ENCODE measurements at regions not wholly inside any gene's neighbourhood (a gene's known extent, or its start where the extent isn't known, plus 50 kb on each side); places are given as distances from the start of the nearest gene placed in this dataset.

- H3F3A ChIP-seq (ENCODE audit: insufficient read depth, low read length, poor library complexity, severe bottlenecking), result no peaks in the 10 kb centered on the region
- peaks cover 6% of the 10 kb centered on the region for H3K9me3 ChIP-seq (ENCODE audit: low read length)
- no peaks in the 10 kb centered on the region for H3K9me2 ChIP-seq (ENCODE audit: insufficient read depth, low read length)
- H3K36me3 ChIP-seq (ENCODE audit: insufficient read depth, low read length), result no peaks in the 10 kb centered on the region
- no peaks in the 10 kb centered on the region for H3K27me3 ChIP-seq (ENCODE audit: insufficient read depth, low read depth, low read length)
- H3K4me3 ChIP-seq (ENCODE audit: low read length), result no peak overlapping the region
- TF ChIP-seq TAF1 (IDR thresholded peaks at IDR 0.05; ENCODE audit: low read depth) (no peak), SMC3 (conservative IDR thresholded peaks at IDR 0.05; ENCODE audit: poor library complexity) (no peak), EZH2 (IDR thresholded peaks at IDR 0.05; ENCODE audit: borderline replicate concordance, insufficient read depth, low read length, poor library complexity, severe bottlenecking) (no peak), EP300 (conservative IDR thresholded peaks at IDR 0.05; ENCODE audit: poor library complexity, severe bottlenecking) (no peak), POLR2AphosphoS5 (IDR thresholded peaks at IDR 0.05) (no peak)
- TF ChIP-seq, protein P1, sequence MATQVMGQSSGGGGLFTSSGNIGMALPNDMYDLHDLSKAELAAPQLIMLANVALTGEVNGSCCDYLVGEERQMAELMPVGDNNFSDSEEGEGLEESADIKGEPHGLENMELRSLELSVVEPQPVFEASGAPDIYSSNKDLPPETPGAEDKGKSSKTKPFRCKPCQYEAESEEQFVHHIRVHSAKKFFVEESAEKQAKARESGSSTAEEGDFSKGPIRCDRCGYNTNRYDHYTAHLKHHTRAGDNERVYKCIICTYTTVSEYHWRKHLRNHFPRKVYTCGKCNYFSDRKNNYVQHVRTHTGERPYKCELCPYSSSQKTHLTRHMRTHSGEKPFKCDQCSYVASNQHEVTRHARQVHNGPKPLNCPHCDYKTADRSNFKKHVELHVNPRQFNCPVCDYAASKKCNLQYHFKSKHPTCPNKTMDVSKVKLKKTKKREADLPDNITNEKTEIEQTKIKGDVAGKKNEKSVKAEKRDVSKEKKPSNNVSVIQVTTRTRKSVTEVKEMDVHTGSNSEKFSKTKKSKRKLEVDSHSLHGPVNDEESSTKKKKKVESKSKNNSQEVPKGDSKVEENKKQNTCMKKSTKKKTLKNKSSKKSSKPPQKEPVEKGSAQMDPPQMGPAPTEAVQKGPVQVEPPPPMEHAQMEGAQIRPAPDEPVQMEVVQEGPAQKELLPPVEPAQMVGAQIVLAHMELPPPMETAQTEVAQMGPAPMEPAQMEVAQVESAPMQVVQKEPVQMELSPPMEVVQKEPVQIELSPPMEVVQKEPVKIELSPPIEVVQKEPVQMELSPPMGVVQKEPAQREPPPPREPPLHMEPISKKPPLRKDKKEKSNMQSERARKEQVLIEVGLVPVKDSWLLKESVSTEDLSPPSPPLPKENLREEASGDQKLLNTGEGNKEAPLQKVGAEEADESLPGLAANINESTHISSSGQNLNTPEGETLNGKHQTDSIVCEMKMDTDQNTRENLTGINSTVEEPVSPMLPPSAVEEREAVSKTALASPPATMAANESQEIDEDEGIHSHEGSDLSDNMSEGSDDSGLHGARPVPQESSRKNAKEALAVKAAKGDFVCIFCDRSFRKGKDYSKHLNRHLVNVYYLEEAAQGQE (IDR thresholded peaks at IDR 0.05; ENCODE audit: borderline replicate concordance), result no peak
- no peak overlapping the region for H3K4me2 ChIP-seq (ENCODE audit: low read length)
- H3K9ac ChIP-seq (ENCODE audit: low read length), result no peak overlapping the region
- no peak overlapping the region for H2AFZ ChIP-seq (ENCODE audit: low read depth, low read length)
- H3K27ac ChIP-seq (ENCODE audit: low read length), result no peak overlapping the region
- no peaks in the 10 kb centered on the region for H3K79me2 ChIP-seq (replicated peaks; ENCODE audit: insufficient read depth, low read length)
- H4K20me1 ChIP-seq (ENCODE audit: insufficient read depth), result no peaks in the 10 kb centered on the region
These were observed 361.9 kb downstream of the CYRIA start for GRCh38 chr2:16303761-16304160.

GRCh38 chr2:16303273-16303577 is 362.4 kb downstream of the CYRIA start:
- no peaks in the 10 kb centered on the region for H3F3A ChIP-seq (ENCODE audit: insufficient read depth, low read length, poor library complexity, severe bottlenecking)
- H3K27me3 ChIP-seq (ENCODE audit: insufficient read depth, low read depth, low read length), result no peaks in the 10 kb centered on the region
- H3K36me3 ChIP-seq (ENCODE audit: insufficient read depth, low read length), result no peaks in the 10 kb centered on the region
- no peak for TF ChIP-seq RAD21 (conservative IDR thresholded peaks at IDR 0.05)
- TF ChIP-seq, protein P1 (IDR thresholded peaks at IDR 0.05; ENCODE audit: borderline replicate concordance), result no peak
- no peak for TF ChIP-seq EZH2 (IDR thresholded peaks at IDR 0.05; ENCODE audit: borderline replicate concordance, insufficient read depth, low read length, poor library complexity, severe bottlenecking)
- no peak for TF ChIP-seq EP300 (conservative IDR thresholded peaks at IDR 0.05; ENCODE audit: poor library complexity, severe bottlenecking)
- no peak for TF ChIP-seq TAF1 (IDR thresholded peaks at IDR 0.05; ENCODE audit: low read depth)
- TF ChIP-seq POLR2AphosphoS5 (IDR thresholded peaks at IDR 0.05), result no peak
- TF ChIP-seq SMC3 (conservative IDR thresholded peaks at IDR 0.05; ENCODE audit: poor library complexity), result no peak
- TF ChIP-seq, protein P2, sequence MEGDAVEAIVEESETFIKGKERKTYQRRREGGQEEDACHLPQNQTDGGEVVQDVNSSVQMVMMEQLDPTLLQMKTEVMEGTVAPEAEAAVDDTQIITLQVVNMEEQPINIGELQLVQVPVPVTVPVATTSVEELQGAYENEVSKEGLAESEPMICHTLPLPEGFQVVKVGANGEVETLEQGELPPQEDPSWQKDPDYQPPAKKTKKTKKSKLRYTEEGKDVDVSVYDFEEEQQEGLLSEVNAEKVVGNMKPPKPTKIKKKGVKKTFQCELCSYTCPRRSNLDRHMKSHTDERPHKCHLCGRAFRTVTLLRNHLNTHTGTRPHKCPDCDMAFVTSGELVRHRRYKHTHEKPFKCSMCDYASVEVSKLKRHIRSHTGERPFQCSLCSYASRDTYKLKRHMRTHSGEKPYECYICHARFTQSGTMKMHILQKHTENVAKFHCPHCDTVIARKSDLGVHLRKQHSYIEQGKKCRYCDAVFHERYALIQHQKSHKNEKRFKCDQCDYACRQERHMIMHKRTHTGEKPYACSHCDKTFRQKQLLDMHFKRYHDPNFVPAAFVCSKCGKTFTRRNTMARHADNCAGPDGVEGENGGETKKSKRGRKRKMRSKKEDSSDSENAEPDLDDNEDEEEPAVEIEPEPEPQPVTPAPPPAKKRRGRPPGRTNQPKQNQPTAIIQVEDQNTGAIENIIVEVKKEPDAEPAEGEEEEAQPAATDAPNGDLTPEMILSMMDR (IDR thresholded peaks at IDR 0.05; ENCODE audit: poor library complexity, severe bottlenecking), result no peak
- TF ChIP-seq MXI1 (conservative IDR thresholded peaks at IDR 0.05; ENCODE audit: poor library complexity, severe bottlenecking), result no peak
- no peaks in the 10 kb centered on the region for H4K20me1 ChIP-seq (ENCODE audit: insufficient read depth)
- no peak overlapping the region for H3K4me2 ChIP-seq (ENCODE audit: low read length)
- no peak overlapping the region for H3K4me3 ChIP-seq (ENCODE audit: low read length)
- no peaks in the 10 kb centered on the region for H3K79me2 ChIP-seq (replicated peaks; ENCODE audit: insufficient read depth, low read length)
- no peaks in the 10 kb centered on the region for H3K9me2 ChIP-seq (ENCODE audit: insufficient read depth, low read length)
- H2AFZ ChIP-seq (ENCODE audit: low read depth, low read length), result no peak overlapping the region
- H3K9me3 ChIP-seq (ENCODE audit: low read length), result peaks cover 7% of the 10 kb centered on the region
- H3K9ac ChIP-seq (ENCODE audit: low read length), result no peak overlapping the region
- H3K27ac ChIP-seq (ENCODE audit: low read length), result no peak overlapping the region
